ENCODE measurements at regions not wholly inside any gene's neighbourhood (a gene's known extent, or its start where the extent isn't known, plus 50 kb on each side); places are given as distances from the start of the nearest gene placed in this dataset.

GRCh38 chr2:60280238-60280637 lies 273.2 kb downstream of the BCL11A start:
- TF ChIP-seq POLR2A (IDR thresholded peaks at IDR 0.05), result no peak
- TF ChIP-seq CTCF (IDR thresholded peaks at IDR 0.05), result no peak
- no peak overlapping the region for H3K4me3 ChIP-seq
- no peaks in the 10 kb centered on the region for H3K27me3 ChIP-seq
- DNase-seq, result no peak
- no peaks in the 10 kb centered on the region for H3K4me1 ChIP-seq
- no peak overlapping the region for H3K27ac ChIP-seq
- H3K9me3 ChIP-seq, result no peaks in the 10 kb centered on the region
- H3K36me3 ChIP-seq, result no peaks in the 10 kb centered on the region

DNA sequence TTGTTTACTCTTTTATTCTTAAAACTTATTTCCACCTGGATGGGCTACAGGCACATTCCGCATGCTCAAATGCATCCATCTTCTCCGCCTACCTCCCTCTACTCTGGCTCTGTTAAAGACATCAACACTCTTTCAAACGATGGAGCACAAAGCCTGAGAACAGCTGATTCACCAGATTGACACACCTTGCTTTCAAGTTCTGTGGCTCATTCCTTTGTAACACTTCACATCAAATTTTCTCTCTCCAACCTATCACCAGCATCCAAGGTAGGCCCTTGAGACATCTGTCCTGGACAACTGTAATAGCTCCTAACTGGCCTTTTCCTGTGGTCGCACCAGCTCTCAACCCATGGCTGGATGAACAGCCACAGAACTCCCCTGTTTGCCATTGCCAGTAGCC lies 274.5 kb downstream of the BCL11A start:
- TF ChIP-seq CTCF (IDR thresholded peaks at IDR 0.05), result no peak
- TF ChIP-seq POLR2A (IDR thresholded peaks at IDR 0.05), result no peak
- Histone ChIP-seq H3K36me3 (no peaks in the 10 kb centered on the region), H3K9me3 (peaks cover 0 to 3% (median 0%) of the 10 kb centered on the region in 4 donors), H3K4me3 (no peak overlapping the region), H3K27me3 (no peaks in the 10 kb centered on the region), H3K27ac (no peak overlapping the region), H3K4me1 (no peaks in the 10 kb centered on the region)
- no peak for DNase-seq

DNA sequence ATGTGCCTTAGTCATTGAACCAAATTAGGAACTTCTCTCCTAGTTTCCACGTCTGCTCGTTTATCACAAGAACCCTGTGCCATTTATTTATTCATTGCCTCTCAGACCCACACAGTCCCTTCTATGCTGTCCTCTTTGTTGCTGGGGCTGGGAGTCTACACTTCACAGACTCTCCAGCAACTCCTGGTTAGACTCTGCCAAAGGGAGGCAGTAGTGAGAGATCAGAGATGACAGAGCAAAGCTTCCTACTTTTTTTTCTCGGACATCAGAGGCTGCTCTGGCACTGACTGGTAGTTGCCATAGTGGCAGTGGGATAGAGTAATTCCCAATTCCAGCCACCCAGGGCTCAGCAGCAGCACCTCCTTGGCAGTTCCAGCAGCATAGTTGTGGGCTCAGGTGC lies 277.5 kb downstream of the BCL11A start:
- no peak overlapping the region for H3K27ac ChIP-seq
- DNase-seq, result no peak
- TF ChIP-seq POLR2A (IDR thresholded peaks at IDR 0.05) (no peak), CTCF (IDR thresholded peaks at IDR 0.05) (no peak)

GRCh38 chr2:60273836-60274235 lies 279.6 kb downstream of the BCL11A start:
- Histone ChIP-seq H3K27ac (no peak overlapping the region), H3K36me3 (no peaks in the 10 kb centered on the region), H3K4me3 (no peak overlapping the region), H3K4me1 (no peaks in the 10 kb centered on the region), H3K27me3 (no peaks in the 10 kb centered on the region), H3K9me3 (peaks cover 0 to 3% (median 0%) of the 10 kb centered on the region in 4 donors)
- no peak for DNase-seq
- no peak for TF ChIP-seq POLR2A (IDR thresholded peaks at IDR 0.05)
- TF ChIP-seq CTCF (IDR thresholded peaks at IDR 0.05), result no peak

More for the DNA sequence above, 277.5 kb downstream of the BCL11A start:
- no peaks in the 10 kb centered on the region for H3K36me3 ChIP-seq
- H3K4me3 ChIP-seq, result no peak overlapping the region
- H3K27me3 ChIP-seq, result no peaks in the 10 kb centered on the region
- no peaks in the 10 kb centered on the region for H3K4me1 ChIP-seq
- peaks cover 0 to 3% (median 0%) of the 10 kb centered on the region in 4 donors for H3K9me3 ChIP-seq

DNA sequence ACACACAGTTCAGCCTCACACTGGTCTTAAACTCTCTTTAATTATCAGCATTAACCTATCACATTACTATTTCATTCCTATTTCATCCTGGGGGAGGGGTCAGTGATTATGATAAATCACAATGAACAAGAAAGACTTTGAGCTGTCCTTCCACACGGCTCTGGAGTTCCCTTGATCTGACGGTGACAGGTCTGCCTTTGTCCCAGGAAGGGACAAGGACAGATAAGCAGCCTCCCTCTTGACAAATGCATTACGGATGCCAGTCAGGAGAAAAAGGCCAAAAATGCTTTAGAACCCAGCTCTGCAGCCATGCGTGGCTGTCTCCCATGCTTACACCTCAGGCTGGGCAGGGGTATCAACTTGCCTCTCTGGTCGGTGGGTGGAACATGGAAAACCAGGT lies 281.7 kb downstream of the BCL11A start:
- H3K4me3 ChIP-seq, result no peak overlapping the region
- no peaks in the 10 kb centered on the region for H3K27me3 ChIP-seq
- no peaks in the 10 kb centered on the region for H3K4me1 ChIP-seq
- H3K27ac ChIP-seq, result no peak overlapping the region
- peaks cover 0 to 3% (median 0%) of the 10 kb centered on the region in 4 donors for H3K9me3 ChIP-seq
- TF ChIP-seq POLR2A (IDR thresholded peaks at IDR 0.05) (no peak), CTCF (IDR thresholded peaks at IDR 0.05) (no peak)
- H3K36me3 ChIP-seq, result no peaks in the 10 kb centered on the region
- no peak for DNase-seq

- Histone ChIP-seq H3K27ac (no peak overlapping the region), H3K27me3 (no peaks in the 10 kb centered on the region), H3K4me3 (no peak overlapping the region), H3K4me1 (no peaks in the 10 kb centered on the region), H3K9me3 (peaks cover 0 to 3% (median 0%) of the 10 kb centered on the region in 4 donors), H3K36me3 (no peaks in the 10 kb centered on the region)
- no peak for TF ChIP-seq POLR2A (IDR thresholded peaks at IDR 0.05)
- no peak for TF ChIP-seq CTCF (IDR thresholded peaks at IDR 0.05)
- DNase-seq, result no peak
Observed at GRCh38 chr2:60271131-60271530, 282.3 kb downstream of the BCL11A start.

All from Peyer's patch (tissue), 4 donors.